Kidney epithelial cell (primary cell): ENCODE measurements at regions not wholly inside any gene's neighbourhood (a gene's known extent, or its start where the extent isn't known, plus 50 kb on each side); places are given as distances from the start of the nearest gene placed in this dataset.

Source experiments
- DNase-seq: peaks from one replicate; pipeline ENCODE4 v3.0.0-alpha.2; 2010; ENCODE audit warnings: low read depth
- H3K27me3 ChIP-seq: 2 replicates; pipeline ENCODE4 v1.6.0; 2011; ENCODE audit warnings: low read length; ENCODE audit not compliant: control insufficient read depth, insufficient read depth
- H3K36me3 ChIP-seq: 2 replicates; pipeline ENCODE4 v1.5.1; 2011; ENCODE audit warnings: low read length; ENCODE audit not compliant: control insufficient read depth, insufficient read depth
- H3K4me3 ChIP-seq: 2 replicates; pipeline ENCODE4 v1.5.1; 2011; ENCODE audit warnings: low read depth, mild to moderate bottlenecking, control low read depth, low read length
- CTCF ChIP-seq: IDR thresholded peaks from 2 replicates; pipeline ENCODE4 v1.5.1; 2011; ENCODE audit warnings: mild to moderate bottlenecking, moderate library complexity, low read length, control low read depth, inconsistent platforms; ENCODE audit not compliant: insufficient read depth, poor library complexity, severe bottlenecking

DNA sequence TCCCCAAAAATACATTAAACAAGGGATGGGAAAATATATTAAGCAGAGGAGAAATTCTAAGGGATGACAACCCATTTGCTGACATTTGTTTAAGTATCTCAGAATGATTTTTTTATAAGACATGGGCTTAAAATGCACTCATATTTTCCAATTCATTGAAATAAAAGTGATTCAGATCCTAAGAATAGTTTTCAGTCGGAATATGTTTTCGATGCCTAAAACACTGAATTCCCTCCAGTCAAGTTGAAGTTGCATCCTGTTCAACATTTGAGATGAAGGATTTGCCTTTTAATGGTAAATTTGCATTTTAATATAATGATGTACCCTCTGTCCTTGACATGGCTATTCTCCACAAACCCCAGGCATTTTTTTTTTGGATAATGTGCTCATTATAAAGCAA, 79.3 kb downstream of the PTCHD4 start:
- Histone ChIP-seq H3K4me3 (no peak overlapping the region), H3K27me3 (no peaks in the 10 kb centered on the region), H3K36me3 (no peaks in the 10 kb centered on the region)
- DNase-seq, result no peak
- no peak for TF ChIP-seq CTCF

- no peak overlapping the region for H3K4me3 ChIP-seq
- H3K36me3 ChIP-seq, result no peaks in the 10 kb centered on the region
- TF ChIP-seq CTCF, result no peak
- DNase-seq, result no peak
- H3K27me3 ChIP-seq, result no peaks in the 10 kb centered on the region
These were observed 83.1 kb downstream of the PTCHD4 start for GRCh38 chr6:48027704-48028435.

DNA sequence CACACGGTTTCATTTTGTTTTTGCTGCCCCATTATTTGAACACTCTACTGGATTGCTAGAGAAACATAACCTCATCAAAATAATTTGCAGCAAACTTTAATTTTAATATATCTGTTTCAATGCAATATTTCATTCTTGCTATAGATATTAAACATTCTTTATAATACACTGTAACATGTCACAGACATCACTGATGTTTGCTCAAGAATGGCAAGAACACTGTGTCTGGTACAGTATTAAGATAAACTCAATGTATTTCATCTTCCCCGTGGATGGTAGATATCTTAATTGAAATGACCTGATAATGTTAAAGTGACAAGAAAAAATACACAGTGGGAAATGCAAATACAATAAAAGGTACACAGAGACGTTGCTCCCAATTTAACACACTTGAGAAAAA, 86.0 kb downstream of the PTCHD4 start:
- no peak for TF ChIP-seq CTCF
- DNase-seq, result no peak
- Histone ChIP-seq H3K4me3 (no peak overlapping the region), H3K36me3 (no peaks in the 10 kb centered on the region), H3K27me3 (no peaks in the 10 kb centered on the region)

- H3K27me3 ChIP-seq, result no peaks in the 10 kb centered on the region
- no peak for DNase-seq
- no peak for TF ChIP-seq CTCF
- no peaks in the 10 kb centered on the region for H3K36me3 ChIP-seq
- no peak overlapping the region for H3K4me3 ChIP-seq
These were observed 89.1 kb downstream of the PTCHD4 start for GRCh38 chr6:48021904-48022303.

GRCh38 chr6:48016020-48016755, 94.8 kb downstream of the PTCHD4 start:
- no peaks in the 10 kb centered on the region for H3K36me3 ChIP-seq
- no peak overlapping the region for H3K4me3 ChIP-seq
- no peak for DNase-seq
- TF ChIP-seq CTCF, result no peak
- no peaks in the 10 kb centered on the region for H3K27me3 ChIP-seq

GRCh38 chr6:47992809-47993208, 118.2 kb downstream of the PTCHD4 start:
- Histone ChIP-seq H3K36me3 (no peaks in the 10 kb centered on the region), H3K27me3 (no peaks in the 10 kb centered on the region), H3K4me3 (no peak overlapping the region)
- no peak for DNase-seq
- TF ChIP-seq CTCF, result no peak
